DMS 273 treated with DMSO at 0.1 percent for 48 hours (cell line): ENCODE measurements at regions not wholly inside any gene's neighbourhood (a gene's known extent, or its start where the extent isn't known, plus 50 kb on each side); places are given as distances from the start of the nearest gene placed in this dataset.

Experiments
- DNase-seq: peaks from one replicate; lab custom pipeline; 2025; lab: John Stamatoyannopoulos, UW

DNA sequence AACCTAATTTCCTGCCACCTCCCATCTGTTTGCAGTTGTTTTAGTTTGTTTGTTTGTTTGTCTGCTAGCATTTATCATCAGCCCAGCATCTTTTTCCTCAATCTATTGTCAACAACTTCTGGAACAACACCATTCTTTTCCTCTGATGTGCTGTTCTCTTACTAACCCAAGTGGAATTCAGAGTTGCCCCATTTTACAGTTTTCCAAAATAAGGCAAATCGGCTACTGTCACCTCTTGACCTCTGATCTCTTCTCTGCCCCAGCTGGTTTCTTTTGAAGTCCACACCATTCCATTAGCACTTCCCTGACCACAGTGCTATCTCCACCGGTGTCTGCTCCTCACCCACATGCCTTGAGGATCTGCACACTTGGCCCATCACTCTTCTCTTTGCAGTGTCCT lies 102.4 kb downstream of the EFNB2 start:
- DNase-seq, result no peak

DNA sequence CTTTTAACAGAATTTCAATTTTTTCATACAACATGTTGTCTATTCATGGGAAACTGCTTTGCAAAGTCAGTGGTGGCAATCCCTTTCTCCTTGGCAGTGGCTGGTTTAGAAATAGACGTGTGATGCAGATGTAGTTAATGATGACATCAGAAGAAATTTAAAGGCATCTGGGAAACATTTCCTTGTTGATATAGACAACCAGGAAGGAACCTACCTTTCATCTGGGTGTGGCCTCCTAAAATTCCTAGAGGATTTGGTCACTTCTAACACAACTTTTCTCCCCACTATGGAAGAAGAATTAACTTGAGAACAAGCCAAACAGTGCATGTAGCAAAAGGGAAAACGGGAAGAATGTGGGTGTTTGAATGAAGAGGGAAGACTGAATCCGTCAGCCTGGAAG lies 102.8 kb downstream of the EFNB2 start:
- DNase-seq, result no peak

DNA sequence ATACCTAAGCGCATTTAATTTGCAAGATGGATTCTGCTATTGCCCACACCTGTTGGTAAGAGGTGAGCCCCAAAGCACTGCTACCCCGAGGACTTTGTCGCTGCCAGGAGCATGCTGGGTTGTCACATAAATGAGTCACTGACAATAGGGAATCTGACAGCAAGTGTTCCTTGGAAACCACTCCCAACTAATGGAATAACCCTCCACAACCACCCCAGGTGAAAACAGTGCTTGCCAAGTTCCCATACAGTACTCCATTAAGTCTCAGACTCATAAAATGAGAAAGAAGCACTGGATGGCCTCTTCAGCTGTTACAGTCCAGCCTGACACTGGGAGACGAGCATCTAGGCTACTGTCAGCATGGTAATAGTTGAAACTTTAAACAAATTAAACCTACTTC lies 108.6 kb downstream of the EFNB2 start:
- no peak for DNase-seq

DNA sequence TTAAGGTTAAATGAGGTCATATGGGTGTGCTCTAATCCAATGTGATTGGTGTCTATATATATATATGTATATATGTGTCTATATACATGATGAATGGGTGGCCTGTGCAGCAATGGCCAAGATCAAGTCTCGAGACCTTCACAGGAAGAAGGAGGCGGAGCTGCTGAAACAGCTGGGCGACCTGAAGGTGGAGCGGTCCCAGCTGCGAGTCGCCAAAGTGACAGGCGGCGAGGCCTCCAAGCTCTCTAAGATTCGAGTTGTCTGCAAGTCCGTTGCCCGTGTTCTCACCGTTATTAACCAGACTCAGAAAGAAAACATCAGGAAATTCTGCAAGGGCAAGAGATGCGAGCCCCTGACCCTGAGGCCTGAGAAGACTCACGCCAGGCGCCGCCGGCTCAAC lies 109.8 kb downstream of the EFNB2 start:
- DNase-seq, result no peak

DNA sequence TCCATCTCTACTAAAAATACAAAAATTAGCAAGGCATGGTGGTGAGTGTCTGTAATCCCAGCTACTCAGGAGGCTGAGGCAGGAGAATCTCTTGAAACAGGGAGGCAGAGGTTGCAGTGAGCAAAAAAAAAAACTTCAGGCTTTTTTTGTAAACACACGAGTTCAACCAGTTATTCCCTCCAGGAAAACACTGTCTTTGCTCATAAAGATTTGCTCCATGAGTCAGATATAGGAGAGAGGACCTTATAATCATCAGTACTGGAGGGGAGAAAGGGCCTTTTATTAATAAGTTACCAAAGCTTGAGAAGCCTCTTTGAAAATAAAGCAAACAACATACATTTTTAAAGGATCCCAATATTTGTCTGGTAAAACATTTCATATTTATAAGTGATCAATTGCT lies 110.7 kb downstream of the EFNB2 start:
- DNase-seq, result no peak

DNA sequence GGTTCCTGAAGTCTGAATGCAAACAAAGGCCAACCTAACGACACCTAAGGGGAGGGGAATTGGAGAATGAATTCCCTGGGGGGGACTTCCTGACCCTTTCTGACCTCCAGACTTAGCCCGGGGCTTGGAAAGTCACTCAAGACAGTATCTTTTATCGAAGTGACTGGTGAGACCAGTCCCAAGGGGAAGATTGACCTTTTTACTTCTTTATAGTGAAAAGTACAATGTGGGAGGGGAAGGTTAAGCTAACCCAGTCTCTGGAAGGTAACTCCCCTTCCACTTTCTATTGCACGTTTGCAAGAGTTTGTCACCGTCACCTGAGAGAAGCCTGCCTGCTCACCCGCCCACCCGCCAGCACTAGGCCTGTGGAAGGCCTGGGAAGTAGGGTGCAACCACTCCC lies 111.9 kb downstream of the EFNB2 start:
- no peak for DNase-seq

DNA sequence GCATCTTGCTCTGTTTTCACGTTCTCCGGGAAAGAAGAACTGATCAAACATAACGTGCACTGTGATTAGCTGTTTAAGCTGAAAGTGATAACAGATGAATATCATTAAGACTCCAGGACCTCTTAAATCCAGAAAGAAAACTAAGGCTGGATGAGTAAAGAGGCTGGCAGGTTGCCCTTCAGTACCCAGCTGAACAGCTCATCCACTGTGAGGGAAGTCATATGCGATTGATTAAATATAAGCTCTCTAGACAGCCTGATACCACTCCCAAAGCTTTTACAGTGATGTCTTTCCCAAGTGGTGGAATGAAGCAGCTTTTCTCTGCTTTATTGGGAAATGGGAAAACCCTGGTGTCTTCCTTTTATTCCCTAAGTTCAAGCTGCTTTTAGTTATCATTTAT lies 116.9 kb downstream of the EFNB2 start:
- DNase-seq, result no peak

DNA sequence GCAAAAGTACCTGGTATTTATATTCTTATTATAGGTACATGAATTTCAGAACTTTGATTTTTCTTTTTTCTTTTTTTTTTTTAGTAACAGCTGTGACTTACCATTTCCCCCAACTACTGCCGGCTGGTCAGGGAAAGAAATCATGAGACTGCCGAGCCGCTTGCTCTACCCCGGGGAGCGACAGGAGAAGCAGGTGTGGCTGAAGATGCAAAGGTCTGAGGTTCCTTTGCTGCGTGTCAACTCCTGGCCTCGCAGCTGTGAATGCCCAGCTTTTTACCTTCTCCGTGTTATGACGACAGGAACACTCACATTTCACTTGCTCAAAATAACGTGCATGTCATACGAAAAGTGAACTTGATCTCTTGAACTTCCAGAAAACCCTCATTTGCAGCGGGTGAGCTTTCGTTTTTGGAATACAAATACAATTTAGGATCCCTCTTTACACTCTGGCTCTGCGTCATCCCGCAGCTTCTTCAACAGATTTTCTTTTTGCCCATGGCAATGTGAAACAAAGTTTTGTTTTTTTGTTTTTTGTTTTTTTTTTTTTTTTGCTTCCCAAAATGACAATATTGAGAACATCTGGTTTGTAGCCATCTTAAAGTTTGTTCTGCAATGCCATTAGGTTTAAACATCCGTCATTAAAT lies 117.9 kb downstream of the EFNB2 start:
- no peak for DNase-seq

DNA sequence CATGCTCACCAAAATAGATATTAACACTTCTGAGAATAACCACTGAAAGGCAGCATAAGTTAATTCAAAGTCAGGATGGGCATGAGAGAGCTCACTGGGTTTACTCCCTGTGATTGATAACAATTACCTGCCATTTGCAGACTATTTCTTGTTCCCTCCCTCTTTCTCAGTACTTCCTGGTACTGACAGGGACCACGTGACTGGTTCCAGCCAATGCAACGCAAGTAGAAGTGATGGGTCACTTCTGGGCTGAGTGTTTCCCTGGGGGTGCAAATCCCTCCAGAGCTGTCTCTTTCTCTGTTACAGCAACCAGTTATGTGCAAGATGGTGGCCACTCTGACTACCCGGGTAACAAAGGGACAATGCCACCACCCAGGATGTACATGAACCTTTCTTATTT lies 118.8 kb downstream of the EFNB2 start:
- DNase-seq, result no peak

DNA sequence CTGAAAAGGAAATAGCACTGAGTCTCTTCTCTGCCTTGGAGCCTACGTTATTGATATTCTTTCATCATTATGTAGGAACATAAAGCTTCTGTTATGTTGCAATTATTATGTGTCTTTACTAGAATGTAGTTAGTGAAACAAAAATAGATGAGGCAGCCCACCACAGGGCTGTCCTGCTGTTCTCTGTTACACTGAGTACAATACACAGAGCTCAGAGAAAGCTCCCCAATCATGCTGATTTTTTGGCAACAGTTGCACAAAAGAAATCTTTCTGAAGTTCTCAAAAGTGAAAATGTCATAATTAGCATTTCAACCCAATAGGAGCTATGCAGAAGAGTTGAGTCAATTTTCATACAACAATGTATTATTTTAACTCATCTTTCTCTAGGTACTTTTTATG lies 119.5 kb downstream of the EFNB2 start:
- no peak for DNase-seq

DNA sequence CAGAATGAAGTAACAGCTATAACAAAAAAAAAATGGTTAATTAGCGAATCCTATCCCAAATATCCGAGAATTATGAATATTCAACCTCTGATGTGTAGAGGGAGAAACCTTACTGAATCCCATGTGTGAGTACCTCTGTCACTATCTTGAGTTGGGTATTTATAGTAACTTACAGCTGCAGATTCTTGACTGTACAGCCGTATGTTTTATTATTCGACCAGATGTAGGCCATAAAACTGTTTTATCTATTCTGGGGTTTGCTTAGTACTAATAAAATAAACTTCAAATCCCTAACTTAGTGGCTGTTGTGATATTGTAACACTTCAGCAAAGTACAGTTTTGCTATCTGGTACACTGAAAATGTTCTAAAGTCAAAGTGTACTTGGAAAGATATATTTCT lies 120.0 kb downstream of the EFNB2 start:
- no peak for DNase-seq

DNA sequence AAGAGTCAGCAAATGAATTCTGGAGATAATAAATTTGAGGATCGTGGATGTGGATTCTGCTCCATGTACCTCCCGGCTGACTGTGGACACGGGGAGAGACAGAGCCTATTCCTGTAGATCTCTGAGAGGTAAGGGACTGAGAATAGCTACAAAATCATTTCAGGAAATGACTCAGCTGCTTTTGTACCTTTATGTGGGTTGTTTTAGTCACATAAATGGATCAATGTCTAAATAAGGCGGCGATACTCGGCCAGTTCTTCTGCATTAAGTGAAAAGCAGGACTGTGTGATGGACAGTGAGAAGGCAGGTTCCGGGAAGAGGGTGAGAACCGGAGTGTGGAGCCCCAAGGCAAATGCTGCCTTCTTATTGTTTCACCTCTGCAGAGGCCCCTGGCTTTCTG lies 128.1 kb downstream of the EFNB2 start:
- no peak for DNase-seq

DNA sequence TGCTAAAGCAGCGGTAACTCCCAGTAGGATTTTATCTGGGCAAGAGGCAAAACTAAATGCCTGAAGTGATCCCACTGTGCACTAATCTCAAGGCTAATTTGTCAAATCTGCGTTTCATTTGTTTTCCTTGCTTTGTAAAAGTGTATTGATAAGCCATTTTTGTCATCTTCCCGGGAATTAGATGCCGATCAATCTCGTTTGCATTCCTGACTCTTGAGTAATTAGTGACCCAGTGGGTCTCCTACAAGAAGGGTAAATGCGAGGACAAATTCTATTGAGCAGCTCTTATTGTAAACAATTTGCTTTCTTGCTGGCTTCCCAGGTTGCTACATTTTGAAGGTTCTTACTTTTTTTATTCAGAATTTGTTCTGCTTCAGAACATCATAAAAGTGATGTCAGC lies 129.7 kb downstream of the EFNB2 start:
- DNase-seq, result no peak

DNA sequence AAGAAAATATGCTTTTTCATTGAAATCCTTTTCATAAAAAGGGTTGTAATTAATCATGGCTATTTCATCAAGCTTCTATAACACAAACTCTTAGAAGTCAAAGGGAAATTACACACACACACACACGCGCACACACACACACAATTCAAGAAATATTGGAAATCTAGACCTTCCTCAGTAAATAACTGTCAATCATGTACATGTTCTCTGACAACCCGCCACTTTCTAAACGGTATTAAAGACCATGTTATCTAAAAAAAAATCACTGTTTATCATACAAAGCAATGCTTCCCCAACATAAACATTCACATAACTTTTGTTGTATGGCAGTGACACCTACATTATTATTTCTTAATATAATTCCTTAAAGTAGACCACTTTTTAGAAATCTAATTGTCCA lies 132.2 kb downstream of the EFNB2 start:
- DNase-seq, result no peak

DNA sequence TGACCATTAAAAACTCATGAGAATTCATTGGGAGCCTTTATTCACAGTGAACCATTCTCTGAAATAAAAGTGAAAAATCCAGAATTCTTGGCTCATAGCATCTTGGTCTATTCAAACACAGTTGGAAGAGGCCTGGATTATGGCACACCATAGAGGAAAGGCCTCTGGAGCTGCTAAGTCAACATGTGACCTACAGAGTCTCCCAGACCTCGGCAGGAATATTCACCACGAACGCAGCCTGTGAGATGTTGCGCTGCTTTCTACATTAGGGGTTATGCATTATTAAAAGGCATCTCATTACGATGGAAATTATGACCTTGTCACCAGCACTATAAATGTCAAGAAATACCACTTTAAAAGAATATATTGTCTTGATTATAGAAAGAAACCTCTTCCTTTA lies 132.6 kb downstream of the EFNB2 start:
- no peak for DNase-seq

DNA sequence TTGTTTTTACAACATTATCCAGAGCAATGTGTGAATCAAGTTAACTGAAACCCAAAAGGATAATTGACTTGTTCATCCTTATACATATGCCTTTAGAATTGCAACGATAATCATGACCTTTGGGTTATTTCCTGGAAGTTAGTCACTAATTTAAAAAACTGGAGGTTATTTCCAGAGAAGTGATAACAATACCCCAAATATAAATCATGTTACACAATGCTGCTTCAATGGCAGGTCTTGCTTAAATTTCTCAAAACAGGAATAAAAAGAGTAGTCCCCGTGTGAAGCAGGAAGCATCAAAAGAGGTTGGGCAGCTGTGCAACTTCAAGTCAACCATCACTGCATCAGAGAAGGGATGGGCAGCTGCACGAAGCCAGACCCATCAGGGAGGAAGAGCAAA lies 134.4 kb downstream of the EFNB2 start:
- DNase-seq, result no peak

DNA sequence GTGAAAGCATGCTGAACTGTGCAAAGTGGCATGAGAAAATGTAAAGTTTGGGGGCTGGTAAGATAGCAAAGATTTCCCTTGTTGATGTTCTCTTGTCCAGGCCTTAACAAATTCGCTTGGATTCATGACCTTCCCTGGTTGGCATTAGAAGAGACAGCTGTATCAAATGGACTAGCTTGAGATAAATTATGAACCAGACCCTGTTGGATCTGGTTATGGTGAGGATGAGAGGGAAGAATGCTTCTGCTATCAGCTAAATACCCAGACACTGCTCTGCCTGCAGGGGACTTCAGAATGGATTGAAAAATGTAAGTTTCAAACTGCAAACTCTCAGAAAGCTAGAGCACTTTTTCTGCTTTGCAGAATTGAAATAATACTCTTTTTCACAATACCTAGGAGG lies 135.2 kb downstream of the EFNB2 start:
- DNase-seq, result no peak

DNA sequence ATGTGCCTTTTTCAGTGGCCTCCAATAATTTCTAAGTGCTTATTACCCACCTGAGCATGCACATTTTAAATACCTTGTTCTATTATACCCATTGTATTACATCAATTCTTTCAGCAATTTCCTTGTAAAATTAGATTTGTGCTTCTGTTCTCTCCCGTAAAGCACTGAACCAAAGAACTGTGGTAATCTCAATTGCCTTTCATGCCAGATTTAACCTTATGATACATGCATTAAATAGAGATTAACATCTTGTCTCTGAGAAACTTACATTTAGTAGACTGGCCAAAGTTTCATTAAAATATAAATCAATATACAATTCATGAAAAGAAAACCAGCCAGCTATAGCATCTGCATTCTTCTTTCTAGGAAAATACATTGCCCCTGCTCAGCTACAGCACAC lies 137.2 kb downstream of the EFNB2 start:
- DNase-seq, result no peak

DNA sequence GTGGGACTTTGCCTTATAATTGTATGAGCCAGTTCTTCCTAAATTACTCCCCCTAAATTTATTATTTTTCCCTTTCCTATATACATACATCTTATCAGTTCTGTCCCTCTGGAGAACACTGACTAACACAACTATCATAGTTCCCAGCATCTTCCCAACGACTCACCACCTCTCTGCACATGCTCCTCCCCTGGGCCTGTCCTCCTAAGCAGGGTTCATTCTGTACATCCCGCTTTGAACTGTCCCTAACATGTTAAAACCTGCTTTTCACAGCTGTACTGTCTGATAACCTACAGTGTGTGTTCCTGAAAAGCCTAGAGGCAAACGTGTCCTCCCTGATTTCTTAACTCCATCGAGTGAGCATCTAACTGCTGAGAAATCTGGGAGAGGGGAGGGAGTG lies 141.7 kb downstream of the EFNB2 start:
- no peak for DNase-seq

DNA sequence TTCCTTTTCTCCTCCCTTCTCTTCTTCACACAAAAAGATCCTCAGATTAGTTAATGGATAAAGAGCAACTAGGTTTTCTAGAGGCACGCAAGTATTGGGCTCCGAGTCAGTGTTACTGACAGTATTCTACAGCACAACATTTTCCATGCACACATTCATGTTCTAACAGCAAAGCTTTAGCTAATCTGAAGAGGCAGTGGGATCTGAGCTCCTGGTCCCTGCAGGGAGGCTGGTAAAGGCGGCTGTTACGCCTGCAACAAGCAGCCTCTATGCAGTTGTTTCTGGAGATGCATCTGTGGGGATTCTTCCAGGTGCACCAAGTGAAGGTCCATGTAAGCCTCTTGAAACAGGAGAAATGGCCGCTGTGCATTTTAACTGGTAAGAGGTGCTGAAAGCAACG lies 143.8 kb downstream of the EFNB2 start:
- DNase-seq, result no peak

DNA sequence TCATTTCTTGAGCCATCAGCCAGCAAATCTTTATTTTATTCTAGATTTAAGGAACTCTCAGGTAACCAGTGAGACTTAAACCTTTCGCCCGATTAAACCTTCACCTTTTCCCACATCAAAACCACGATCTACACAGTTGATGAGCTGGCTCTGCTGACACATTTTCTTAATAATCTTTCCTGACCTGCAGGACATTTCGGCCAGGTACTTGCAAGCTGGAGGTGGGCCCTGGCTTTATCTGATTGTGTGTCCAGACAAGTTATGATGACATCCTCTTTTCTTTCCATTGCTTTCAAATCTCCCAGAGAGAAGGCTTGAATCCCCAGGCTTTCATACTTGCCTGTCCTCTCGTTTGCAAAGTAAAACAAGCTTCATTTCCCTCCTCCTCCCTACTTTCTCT lies 144.2 kb downstream of the EFNB2 start:
- DNase-seq, result no peak

DNA sequence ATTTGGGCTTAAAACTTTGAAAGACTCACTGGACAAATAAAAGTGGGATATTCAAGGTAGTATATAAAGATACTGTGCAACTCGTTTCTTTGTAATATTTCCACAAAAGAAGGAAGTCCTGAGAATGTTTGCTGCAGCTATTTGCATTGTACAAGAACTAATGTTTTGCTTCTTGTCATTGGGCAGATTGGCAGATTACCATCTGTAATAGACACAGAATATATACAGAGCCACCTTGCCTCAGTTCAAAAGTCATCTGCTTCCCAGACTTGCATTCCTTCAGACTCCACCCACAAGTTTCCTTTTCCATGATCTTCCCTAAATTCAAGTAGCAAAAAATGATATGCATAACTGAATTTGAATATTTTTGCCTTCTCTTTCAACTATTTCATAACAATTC lies 145.1 kb downstream of the EFNB2 start:
- DNase-seq, result no peak

DNA sequence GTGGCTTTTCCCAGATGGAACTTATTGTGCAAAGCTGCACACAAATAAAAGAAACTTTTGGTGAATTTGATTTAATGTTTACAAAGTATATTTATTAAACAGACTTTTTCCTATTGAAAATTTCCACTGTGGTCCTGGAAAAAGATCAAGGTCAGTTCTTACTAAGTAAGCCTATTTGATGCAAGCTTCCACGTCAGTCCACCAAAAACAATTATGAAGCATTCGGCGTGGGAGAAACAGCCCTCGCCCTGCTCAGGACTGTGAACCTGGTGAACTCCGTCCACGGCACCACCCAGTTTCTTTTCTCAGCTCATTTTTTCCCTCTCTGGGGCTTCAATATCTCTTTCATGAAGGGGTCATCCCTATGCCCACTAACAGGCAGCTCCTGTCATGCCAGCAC lies 149.8 kb downstream of the EFNB2 start:
- no peak for DNase-seq

DNA sequence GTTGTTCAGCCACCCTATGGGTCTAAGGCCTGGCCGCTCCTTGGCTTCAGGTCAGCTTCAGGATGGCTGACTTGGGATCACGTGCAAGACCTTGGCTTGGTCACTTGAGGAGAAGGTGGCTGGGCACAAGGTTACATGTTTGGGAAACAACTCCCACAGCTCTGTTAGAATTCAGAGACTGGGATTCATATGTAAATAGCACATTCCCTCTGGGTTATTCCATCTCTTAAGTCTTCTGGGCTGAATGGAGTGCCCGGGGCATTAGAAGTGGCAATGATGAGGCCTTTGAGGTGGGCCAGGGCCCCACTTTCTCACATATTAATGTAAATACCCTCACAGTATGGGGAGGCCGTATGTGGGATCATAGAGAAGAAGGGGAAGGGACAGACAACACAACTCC lies 150.9 kb downstream of the EFNB2 start:
- DNase-seq, result no peak

DNA sequence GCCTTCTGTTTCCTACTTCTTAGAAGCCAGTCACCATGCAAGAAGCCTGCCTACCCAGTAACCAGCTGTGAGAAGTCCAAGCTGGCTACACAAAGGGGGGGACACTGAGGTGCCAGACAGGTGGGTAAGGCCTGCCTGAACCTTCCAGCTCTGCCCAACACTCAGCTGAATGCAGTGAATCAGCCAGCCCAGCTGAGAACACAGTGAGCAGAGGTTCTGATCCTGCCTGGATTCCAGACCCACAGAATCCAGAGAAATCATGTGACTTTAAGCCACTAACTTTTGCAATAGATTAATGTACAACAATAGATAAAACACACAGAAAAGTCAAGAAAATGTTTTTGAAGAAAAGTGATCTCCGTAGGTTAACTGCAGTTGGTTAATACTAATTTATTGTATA lies 151.7 kb downstream of the EFNB2 start:
- no peak for DNase-seq
